Chondrocyte (in vitro differentiated cells): ENCODE measurements at regions not wholly inside any gene's neighbourhood (a gene's known extent, or its start where the extent isn't known, plus 50 kb on each side); places are given as distances from the start of the nearest gene placed in this dataset.
"Not testable (repeated sequence)": the region's sequence is repeated elsewhere in the genome, so short reads cannot be mapped to it uniquely, and the experiment has no call there.

Experiments
- DNase-seq: peaks from one replicate; pipeline ENCODE4 v3.0.0; 2021; ENCODE audit warnings: mixed read lengths, low spot score
- H3K27ac Mint-ChIP-seq: one replicate; pipeline ENCODE4 v1.8.0; 2021; ENCODE audit warnings: mild to moderate bottlenecking, moderate library complexity, mixed read lengths; ENCODE audit not compliant: unreplicated experiment
- H3K27me3 Mint-ChIP-seq: 2 replicates; pipeline ENCODE4 v1.8.0; 2021; ENCODE audit warnings: low read depth, mixed read lengths
- H3K36me3 Mint-ChIP-seq: 2 replicates; pipeline ENCODE4 v1.8.0; 2021; ENCODE audit warnings: low read depth, mixed read lengths
- H3K4me1 Mint-ChIP-seq: 2 replicates; pipeline ENCODE4 v1.8.0; 2021; ENCODE audit warnings: low read depth, mild to moderate bottlenecking, mixed read lengths
- H3K4me3 Mint-ChIP-seq: one replicate; pipeline ENCODE4 v1.8.0; 2021; ENCODE audit warnings: mild to moderate bottlenecking, moderate library complexity, mixed read lengths; ENCODE audit not compliant: unreplicated experiment
- H3K9me3 Mint-ChIP-seq: 2 replicates; pipeline ENCODE4 v1.8.0; 2021; ENCODE audit warnings: low read depth, mixed read lengths
- TF ChIP-seq, protein P1 (sequence below): fragments of 200-600 bp; sonication (generic); IDR thresholded peaks from 2 replicates; pipeline ENCODE4 v1.5.0; 2021; ENCODE audit warnings: antibody characterized with exemption, mild to moderate bottlenecking, moderate library complexity

DNA sequence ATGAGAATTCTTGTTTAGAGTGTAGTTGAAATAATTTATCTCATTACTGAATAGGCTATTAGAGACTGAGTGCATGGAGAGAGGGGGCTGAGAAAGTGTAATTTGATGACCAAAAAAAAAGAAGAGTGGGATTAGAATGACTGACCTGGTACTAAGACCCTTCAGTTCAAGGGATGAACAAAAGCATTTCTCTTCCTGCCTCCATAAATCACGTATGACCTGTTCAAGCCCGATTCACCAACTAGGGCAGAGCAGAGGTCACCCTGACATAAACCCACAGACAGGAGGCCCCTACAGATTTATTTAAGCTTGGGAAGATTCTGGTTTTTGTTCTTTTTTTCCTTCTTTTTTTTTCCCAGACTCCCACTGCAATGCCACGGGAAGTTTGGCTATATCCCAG is 123.7 kb upstream of the COP1 start:
- Mint-ChIP-seq H3K4me3 (no peak overlapping the region), H3K36me3 (no peaks in the 10 kb centered on the region), H3K9me3 (peaks cover 3% of the 10 kb centered on the region), H3K4me1 (no peaks in the 10 kb centered on the region), H3K27me3 (peaks cover 3% of the 10 kb centered on the region), H3K27ac (no peak overlapping the region)
- no peak for DNase-seq
- TF ChIP-seq, protein P1, sequence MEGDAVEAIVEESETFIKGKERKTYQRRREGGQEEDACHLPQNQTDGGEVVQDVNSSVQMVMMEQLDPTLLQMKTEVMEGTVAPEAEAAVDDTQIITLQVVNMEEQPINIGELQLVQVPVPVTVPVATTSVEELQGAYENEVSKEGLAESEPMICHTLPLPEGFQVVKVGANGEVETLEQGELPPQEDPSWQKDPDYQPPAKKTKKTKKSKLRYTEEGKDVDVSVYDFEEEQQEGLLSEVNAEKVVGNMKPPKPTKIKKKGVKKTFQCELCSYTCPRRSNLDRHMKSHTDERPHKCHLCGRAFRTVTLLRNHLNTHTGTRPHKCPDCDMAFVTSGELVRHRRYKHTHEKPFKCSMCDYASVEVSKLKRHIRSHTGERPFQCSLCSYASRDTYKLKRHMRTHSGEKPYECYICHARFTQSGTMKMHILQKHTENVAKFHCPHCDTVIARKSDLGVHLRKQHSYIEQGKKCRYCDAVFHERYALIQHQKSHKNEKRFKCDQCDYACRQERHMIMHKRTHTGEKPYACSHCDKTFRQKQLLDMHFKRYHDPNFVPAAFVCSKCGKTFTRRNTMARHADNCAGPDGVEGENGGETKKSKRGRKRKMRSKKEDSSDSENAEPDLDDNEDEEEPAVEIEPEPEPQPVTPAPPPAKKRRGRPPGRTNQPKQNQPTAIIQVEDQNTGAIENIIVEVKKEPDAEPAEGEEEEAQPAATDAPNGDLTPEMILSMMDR, result no peak

DNA sequence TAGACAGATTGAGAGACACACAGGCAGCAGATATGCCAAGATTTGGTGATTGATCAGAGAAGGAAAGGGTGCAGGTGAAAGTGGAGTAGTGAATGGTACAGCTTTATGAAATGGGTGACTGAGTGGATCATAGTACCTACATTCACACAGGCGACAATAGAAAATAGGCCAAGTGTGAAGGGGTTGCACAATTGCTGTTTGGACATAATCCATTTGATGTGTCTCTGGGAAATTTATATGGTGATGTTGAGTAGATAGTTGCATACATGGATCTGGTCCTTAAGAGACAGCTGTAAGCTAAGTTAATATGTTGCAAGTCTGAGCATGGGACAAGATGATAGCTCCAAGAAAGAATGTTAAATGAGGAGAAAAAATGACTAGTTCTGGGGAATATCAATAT is 118.6 kb upstream of the COP1 start:
- TF ChIP-seq, protein P1, result no peak
- H3K9me3 Mint-ChIP-seq, result no peaks in the 10 kb centered on the region
- peaks cover 6% of the 10 kb centered on the region for H3K27me3 Mint-ChIP-seq
- no peaks in the 10 kb centered on the region for H3K4me1 Mint-ChIP-seq
- DNase-seq, result no peak
- H3K4me3 Mint-ChIP-seq, result no peak overlapping the region
- H3K27ac Mint-ChIP-seq, result no peak overlapping the region
- no peaks in the 10 kb centered on the region for H3K36me3 Mint-ChIP-seq

DNA sequence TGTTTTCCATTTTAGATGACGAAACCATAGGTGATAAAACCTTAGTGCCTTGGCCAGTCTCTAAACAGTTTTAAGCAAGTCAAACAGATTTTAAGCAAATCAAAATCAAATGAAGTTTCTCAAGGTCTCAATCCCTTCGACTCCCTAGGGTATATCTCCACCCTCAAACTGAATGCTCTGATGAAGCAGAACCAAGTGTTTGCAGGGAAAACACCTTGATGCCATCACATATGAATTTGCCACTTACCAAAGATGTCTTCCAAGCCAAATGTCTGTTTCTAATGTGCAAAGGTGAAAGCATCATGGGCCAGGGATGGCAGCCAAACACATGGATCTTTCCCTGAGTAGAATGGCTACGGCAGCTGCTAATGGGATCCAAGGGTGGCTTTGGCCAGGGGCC is 116.4 kb upstream of the COP1 start:
- Mint-ChIP-seq H3K27me3 (peaks cover 3% of the 10 kb centered on the region), H3K9me3 (no peaks in the 10 kb centered on the region), H3K36me3 (no peaks in the 10 kb centered on the region), H3K4me3 (no peak overlapping the region), H3K4me1 (no peaks in the 10 kb centered on the region), H3K27ac (no peak overlapping the region)
- no peak for DNase-seq
- TF ChIP-seq, protein P1, result no peak

DNA sequence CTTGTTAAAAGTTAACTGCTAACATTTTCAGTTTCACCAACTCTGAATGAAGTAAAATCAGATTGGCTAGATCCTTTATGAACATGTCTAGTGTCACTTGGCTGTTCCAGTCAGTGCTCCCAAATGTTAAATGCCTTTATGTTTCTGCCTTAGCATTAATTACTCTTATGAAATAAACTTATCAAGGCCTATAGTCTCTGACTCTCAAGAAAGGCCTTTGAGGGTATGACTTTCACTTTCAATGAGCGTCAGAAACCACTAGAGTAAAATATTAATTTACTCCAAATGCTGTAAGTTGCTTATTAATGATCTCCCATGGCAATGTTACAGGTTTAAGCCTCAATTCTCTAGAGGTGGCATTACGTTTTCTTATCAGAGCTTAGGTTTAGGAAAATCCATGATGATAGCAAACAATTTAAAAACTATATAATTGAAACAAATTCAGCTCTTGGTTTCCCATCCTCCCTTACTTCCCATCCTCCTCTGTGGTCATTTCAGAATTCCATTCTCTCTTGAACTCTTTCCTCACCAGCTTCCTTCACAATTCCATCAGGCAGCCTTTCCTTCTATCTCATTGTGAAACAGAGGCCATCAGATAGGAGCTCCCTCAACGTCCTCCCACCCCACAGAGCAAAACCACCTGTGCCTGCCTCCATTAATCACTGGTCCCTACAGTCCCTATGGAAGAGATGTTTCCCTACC is 108.6 kb upstream of the COP1 start:
- H3K27ac Mint-ChIP-seq, result no peak overlapping the region
- H3K36me3 Mint-ChIP-seq, result peaks cover 2% of the 10 kb centered on the region
- DNase-seq, result no peak
- no peaks in the 10 kb centered on the region for H3K4me1 Mint-ChIP-seq
- peaks cover 10% of the 10 kb centered on the region for H3K9me3 Mint-ChIP-seq
- H3K4me3 Mint-ChIP-seq, result no peak overlapping the region
- TF ChIP-seq, protein P1, result no peak
- peaks cover 6% of the 10 kb centered on the region for H3K27me3 Mint-ChIP-seq

DNA sequence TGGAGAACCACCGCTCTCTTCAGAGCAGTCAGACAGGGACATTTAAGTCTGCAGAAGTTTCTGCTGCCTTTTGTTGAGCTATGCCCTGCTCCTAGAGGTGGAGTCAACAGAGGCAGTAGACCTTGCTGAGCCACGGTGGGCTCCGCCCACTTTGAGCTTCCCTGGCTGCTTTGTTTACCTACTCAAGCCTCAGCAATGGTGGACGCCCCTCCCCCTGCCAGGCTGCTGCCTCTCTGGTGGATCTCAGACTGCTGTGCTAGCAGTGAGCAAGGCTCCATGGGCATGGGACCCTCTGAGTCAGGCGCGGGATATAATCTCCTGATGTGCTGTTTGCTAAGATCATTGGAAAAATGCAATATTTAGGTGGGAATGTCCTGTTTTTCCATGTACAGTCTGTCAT is 89.5 kb upstream of the COP1 start:
- DNase-seq, H3K27me3 Mint-ChIP-seq, H3K4me1 Mint-ChIP-seq, H3K36me3 Mint-ChIP-seq, H3K27ac Mint-ChIP-seq, H3K4me3 Mint-ChIP-seq: not testable (repeated sequence)
- peaks cover 49% of the 10 kb centered on the region for H3K9me3 Mint-ChIP-seq

DNA sequence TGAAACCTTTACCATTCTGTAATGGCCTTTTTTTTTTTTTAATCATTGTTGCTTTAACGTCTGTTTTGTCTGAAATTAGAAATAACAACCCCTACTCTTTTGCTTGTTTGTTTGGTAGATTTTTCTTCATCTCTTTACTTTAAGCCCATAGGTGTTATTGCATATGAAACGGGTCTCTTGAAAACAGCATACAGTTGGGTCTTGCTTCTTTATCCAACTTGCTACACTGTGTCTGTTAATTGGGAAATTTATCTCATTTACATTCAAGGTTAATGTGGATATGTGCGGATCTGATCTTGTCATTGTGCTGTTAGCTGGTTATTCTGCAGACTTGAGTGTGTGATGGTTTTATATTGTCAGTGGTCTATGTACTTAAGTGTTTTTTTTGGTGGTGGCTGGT is 78.9 kb upstream of the COP1 start:
- Mint-ChIP-seq H3K36me3 (no peaks in the 10 kb centered on the region), H3K4me3 (no peak overlapping the region), H3K4me1 (no peaks in the 10 kb centered on the region), H3K9me3 (peaks cover 44% of the 10 kb centered on the region), H3K27ac (no peak overlapping the region), H3K27me3 (peaks cover 3% of the 10 kb centered on the region)
- no peak for DNase-seq
- TF ChIP-seq, protein P1, result no peak
